Prostate gland (tissue), 2 donors: ENCODE measurements at regions not wholly inside any gene's neighbourhood (a gene's known extent, or its start where the extent isn't known, plus 50 kb on each side); places are given as distances from the start of the nearest gene placed in this dataset.

ENCODE experiments used
- DNase-seq: peaks from one replicate; pipeline ENCODE4 v3.0.0-alpha.2; 2019; ENCODE audit warnings: low spot score
- H3K27ac ChIP-seq, 2 donors: fragments of 200-600 bp; sonication (generic); 2 replicates each; pipeline ENCODE4 v1.5.1; 2017 to 2019
- H3K27me3 ChIP-seq: fragments of 200-600 bp; sonication (generic); replicated peaks from 2 replicates; pipeline ENCODE4 v1.5.1; 2019; ENCODE audit not compliant: insufficient read depth
- H3K36me3 ChIP-seq, 2 donors: fragments of 200-600 bp; sonication (generic); 1 replicate in 1 of 2; 2 replicates in 1 of 2; pipeline versions ENCODE4 v1.5.1 to v1.8.1; 2017 to 2019
- H3K4me1 ChIP-seq: fragments of 200-600 bp; sonication (generic); replicated peaks from 2 replicates; pipeline ENCODE4 v1.5.1; 2019
- H3K4me3 ChIP-seq, 2 donors: fragments of 200-600 bp; sonication (generic); 2 replicates each; pipeline ENCODE4 v1.5.1; 2017 to 2019
- H3K9me3 ChIP-seq: fragments of 200-600 bp; sonication (generic); 2 replicates; pipeline ENCODE4 v1.5.1; 2017
- CTCF ChIP-seq, 4 experiments: fragments of 200-600 bp in 2 of 4; fragments of 450-650 bp in 2 of 4; sonication (generic) in 2 of 4; IDR thresholded peaks; 1 replicate in 3 of 4; 2 replicates in 1 of 4; pipeline ENCODE4 v1.5.1; 2016 to 2019; ENCODE audit warnings: antibody characterized with exemption in 4 of 4, mild to moderate bottlenecking in 2 of 4, moderate library complexity in 2 of 4
- POLR2A ChIP-seq: fragments of 450-650 bp; IDR thresholded peaks from one replicate; pipeline ENCODE4 v1.6.1; 2016; ENCODE audit warnings: antibody characterized with exemption, mild to moderate bottlenecking
- POLR2AphosphoS5 ChIP-seq: sonication (generic); formaldehyde crosslinking; IDR thresholded peaks from one replicate; pipeline ENCODE4 v1.6.1; 2017; ENCODE audit warnings: antibody characterized with exemption
- WGBS: methylation state at CpG from one replicate; pipeline ENCODE4 v1.1.5; 2018; 5-methylcytosine and 5-hydroxymethylcytosine counted together
- intact Hi-C: fragments of 100-400 bp; cut with DNase I; formaldehyde crosslinking; loops from one replicate; pipeline ENCODE4 v1.14.2; 2022

GRCh38 chr13:21934284-21934683 lies 263.4 kb downstream of the FGF9 start:
- Histone ChIP-seq H3K27me3 (no peaks in the 10 kb centered on the region), H3K27ac (no peak overlapping the region), H3K36me3 (no peaks in the 10 kb centered on the region), H3K9me3 (no peaks in the 10 kb centered on the region), H3K4me3 (no peak overlapping the region), H3K4me1 (no peaks in the 10 kb centered on the region)
- 41% methylated on average over 9 of the region's 9 CpGs for WGBS
- intact Hi-C loops, result no loop called here
- TF ChIP-seq CTCF (IDR thresholded peaks at IDR 0.05) (no peak), POLR2A (no peak), POLR2AphosphoS5 (no peak)
- peak; percentile 27 for DNase-seq

GRCh38 chr13:21936674-21937073 lies 265.8 kb downstream of the FGF9 start:
- Histone ChIP-seq H3K36me3 (no peaks in the 10 kb centered on the region), H3K4me1 (no peaks in the 10 kb centered on the region), H3K27ac (no peak overlapping the region), H3K27me3 (no peaks in the 10 kb centered on the region), H3K4me3 (no peak overlapping the region), H3K9me3 (no peaks in the 10 kb centered on the region)
- intact Hi-C loops, result no loop called here
- TF ChIP-seq POLR2A (no peak), CTCF (IDR thresholded peaks at IDR 0.05) (no peak), POLR2AphosphoS5 (no peak)
- 95% methylated on average over 4 of the region's 4 CpGs for WGBS
- no peak for DNase-seq

GRCh38 chr13:21938168-21938567 lies 267.3 kb downstream of the FGF9 start:
- intact Hi-C loops, result no loop called here
- no peak for TF ChIP-seq POLR2AphosphoS5
- TF ChIP-seq CTCF (IDR thresholded peaks at IDR 0.05), result no peak
- no peak for TF ChIP-seq POLR2A
- no peaks in the 10 kb centered on the region for H3K36me3 ChIP-seq
- H3K27ac ChIP-seq, result no peak overlapping the region
- DNase-seq, result no peak
- H3K27me3 ChIP-seq, result no peaks in the 10 kb centered on the region
- H3K4me3 ChIP-seq, result no peak overlapping the region
- no peaks in the 10 kb centered on the region for H3K4me1 ChIP-seq
- WGBS, result 44% methylated on average over 6 of the region's 6 CpGs
- H3K9me3 ChIP-seq, result no peaks in the 10 kb centered on the region

- no peaks in the 10 kb centered on the region for H3K4me1 ChIP-seq
- intact Hi-C loops, result no loop called here
- no peaks in the 10 kb centered on the region for H3K27me3 ChIP-seq
- H3K36me3 ChIP-seq, result no peaks in the 10 kb centered on the region
- 35% methylated on average over 7 of the region's 7 CpGs for WGBS
- no peak overlapping the region for H3K4me3 ChIP-seq
- TF ChIP-seq POLR2A (no peak), CTCF (IDR thresholded peaks at IDR 0.05) (no peak), POLR2AphosphoS5 (no peak)
- H3K9me3 ChIP-seq, result no peaks in the 10 kb centered on the region
- no peak overlapping the region for H3K27ac ChIP-seq
- no peak for DNase-seq
These were observed 267.8 kb downstream of the FGF9 start for GRCh38 chr13:21938636-21939035.

GRCh38 chr13:21942061-21942460 lies 271.2 kb downstream of the FGF9 start:
- WGBS, result 39% methylated on average over 7 of the region's 7 CpGs
- Histone ChIP-seq H3K4me1 (no peaks in the 10 kb centered on the region), H3K4me3 (no peak overlapping the region), H3K27me3 (no peaks in the 10 kb centered on the region), H3K27ac (no peak overlapping the region), H3K9me3 (no peaks in the 10 kb centered on the region), H3K36me3 (no peaks in the 10 kb centered on the region)
- intact Hi-C loops, result no loop called here
- TF ChIP-seq POLR2A (no peak), CTCF (IDR thresholded peaks at IDR 0.05) (no peak), POLR2AphosphoS5 (no peak)
- DNase-seq, result no peak
